SK-N-MC (cell line): ENCODE measurements at regions not wholly inside any gene's neighbourhood (a gene's known extent, or its start where the extent isn't known, plus 50 kb on each side); places are given as distances from the start of the nearest gene placed in this dataset.

Experiments
- EZH2 ChIP-seq: fragments of 200-600 bp; sonication (generic); IDR thresholded peaks from one replicate; pipeline ENCODE4 v1.6.1; 2017; ENCODE audit warnings: antibody characterized with exemption
- POLR2AphosphoS5 ChIP-seq: IDR thresholded peaks from 2 replicates; pipeline ENCODE4 v1.6.1; 2012; ENCODE audit warnings: mild to moderate bottlenecking, low read depth, low read length, borderline replicate concordance

DNA sequence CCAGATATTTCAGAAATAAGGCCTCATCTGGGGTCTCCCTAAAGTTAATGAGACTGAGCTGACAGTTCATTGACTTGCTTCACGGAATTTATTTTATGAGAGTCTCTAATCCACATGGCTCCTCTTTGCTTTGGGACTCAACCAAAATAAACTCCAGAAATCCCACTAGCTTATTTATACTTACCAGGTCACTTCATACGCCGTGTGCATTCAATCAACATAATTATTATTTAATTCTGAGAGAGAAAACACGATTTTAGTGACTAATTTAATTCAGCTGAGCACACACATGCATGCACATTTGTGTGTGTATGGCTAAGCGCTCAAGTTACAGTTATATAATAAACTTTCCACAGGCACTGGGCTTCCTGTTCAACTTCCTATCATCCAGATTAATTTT is 333.4 kb upstream of the CCDC196 start:
- no peak for TF ChIP-seq EZH2
- TF ChIP-seq POLR2AphosphoS5 = no peak
